GM12865 (cell line): ENCODE measurements at regions not wholly inside any gene's neighbourhood (a gene's known extent, or its start where the extent isn't known, plus 50 kb on each side); places are given as distances from the start of the nearest gene placed in this dataset.

Experiments
- DNase-seq: peaks from one replicate; pipeline ENCODE4 v3.0.0; 2010; ENCODE audit warnings: low read depth
- H3K4me3 ChIP-seq: 2 replicates; pipeline ENCODE4 v1.5.1; 2011; ENCODE audit warnings: mild to moderate bottlenecking, low read depth, low read length, control low read depth
- CTCF ChIP-seq: IDR thresholded peaks from 2 replicates; pipeline ENCODE4 v1.5.1; 2011; ENCODE audit warnings: low read length, control low read depth, low read depth, inconsistent platforms; ENCODE audit not compliant: insufficient read depth; ENCODE audit errors: missing control alignments

DNA sequence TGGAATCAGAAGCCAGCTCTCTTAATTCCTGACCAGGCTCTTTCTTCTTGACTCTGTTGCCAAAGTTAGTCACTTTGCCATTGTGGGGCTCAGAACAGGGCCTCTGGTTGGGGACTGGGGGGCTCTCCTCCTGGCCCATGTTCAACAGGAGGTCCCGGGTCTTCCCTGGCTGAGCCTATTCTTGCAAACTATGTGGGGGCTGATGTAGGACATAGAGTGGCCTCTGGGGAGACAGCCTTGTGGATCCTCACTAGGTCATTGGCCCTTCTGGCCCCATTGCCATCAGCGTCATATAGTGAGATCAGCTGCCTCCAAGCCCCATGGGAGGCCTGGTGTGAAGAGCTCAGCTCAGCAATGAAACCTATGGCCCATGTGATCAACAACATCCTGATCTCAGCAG is 77.6 kb upstream of the LEP start:
- no peak for TF ChIP-seq CTCF
- DNase-seq = no peak
- no peak overlapping the region for H3K4me3 ChIP-seq

DNA sequence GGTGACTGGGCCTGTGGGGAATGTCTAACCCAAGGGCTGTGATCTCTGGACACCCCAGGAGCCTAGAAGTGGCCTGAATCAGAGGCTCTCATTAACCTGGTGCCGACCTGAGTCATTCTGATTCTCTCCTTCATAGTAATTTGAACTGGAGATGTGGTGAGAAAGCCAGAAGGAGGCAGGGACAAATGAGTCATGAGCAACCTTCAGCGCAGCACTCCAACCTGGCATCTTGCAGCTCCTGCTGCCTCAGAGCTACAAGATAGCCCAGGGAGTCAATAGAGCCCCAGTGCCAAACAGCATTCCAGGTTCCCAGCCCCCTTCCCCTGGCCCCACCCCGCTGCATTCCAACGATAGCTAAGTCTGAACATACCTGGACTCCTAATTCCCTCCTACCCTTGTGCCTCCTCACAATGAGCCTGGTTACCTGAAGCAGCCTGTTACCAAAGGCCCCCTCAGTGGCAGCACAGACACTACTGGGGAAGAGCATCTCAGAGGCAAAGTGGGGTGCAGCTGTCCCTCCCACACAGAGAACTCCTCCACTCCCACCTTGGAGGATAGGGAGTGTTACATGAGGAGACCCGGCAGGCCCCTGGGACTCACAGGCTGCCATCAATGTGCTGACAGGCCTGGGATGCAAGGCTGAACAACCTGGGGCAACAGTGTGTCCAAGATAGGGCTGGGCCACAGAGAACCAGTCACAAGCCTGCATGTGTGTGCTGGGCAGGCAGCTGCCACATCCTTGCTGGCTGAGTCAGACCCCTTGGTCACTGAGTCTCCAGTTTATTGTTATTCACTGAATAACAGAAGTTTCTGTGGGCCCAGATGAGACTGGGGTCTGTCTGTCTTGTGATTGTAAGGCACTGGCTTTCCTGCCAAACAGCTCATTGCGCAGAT is 76.8 kb upstream of the LEP start:
- TF ChIP-seq CTCF = no peak
- no peak overlapping the region for H3K4me3 ChIP-seq
- DNase-seq = no peak

- no peak overlapping the region for H3K4me3 ChIP-seq
- TF ChIP-seq CTCF = no peak
- DNase-seq = no peak
Measured at GRCh38 chr7:128164955-128165670, 76.0 kb upstream of the LEP start.

GRCh38 chr7:128165927-128166420 is 75.1 kb upstream of the LEP start:
- no peak for DNase-seq
- TF ChIP-seq CTCF = no peak
- H3K4me3 ChIP-seq = no peak overlapping the region

DNA sequence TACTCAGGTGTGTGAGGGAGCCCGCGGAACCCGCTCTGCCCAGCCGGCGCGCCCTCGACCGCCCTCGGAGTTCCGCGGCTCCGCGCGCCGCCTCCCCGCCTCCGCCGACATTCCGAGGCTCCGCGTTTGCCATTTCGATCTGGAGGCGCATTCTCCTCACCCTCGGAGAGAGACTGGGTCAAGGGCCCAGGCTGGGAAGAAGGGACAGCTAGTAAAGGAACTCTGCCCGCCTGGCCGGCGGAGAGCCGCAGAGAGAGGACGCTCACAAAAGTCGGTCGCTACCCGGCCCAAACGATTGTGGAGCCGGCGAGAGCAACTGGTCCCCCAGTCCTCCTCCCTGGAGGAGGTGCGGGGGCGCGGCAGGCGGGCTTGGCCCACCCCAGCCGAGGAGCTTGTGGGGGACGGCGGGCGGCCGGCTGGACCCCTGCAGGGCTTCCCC is 74.5 kb upstream of the LEP start:
- no peak for DNase-seq
- H3K4me3 ChIP-seq = no peak overlapping the region
- TF ChIP-seq CTCF = no peak

DNA sequence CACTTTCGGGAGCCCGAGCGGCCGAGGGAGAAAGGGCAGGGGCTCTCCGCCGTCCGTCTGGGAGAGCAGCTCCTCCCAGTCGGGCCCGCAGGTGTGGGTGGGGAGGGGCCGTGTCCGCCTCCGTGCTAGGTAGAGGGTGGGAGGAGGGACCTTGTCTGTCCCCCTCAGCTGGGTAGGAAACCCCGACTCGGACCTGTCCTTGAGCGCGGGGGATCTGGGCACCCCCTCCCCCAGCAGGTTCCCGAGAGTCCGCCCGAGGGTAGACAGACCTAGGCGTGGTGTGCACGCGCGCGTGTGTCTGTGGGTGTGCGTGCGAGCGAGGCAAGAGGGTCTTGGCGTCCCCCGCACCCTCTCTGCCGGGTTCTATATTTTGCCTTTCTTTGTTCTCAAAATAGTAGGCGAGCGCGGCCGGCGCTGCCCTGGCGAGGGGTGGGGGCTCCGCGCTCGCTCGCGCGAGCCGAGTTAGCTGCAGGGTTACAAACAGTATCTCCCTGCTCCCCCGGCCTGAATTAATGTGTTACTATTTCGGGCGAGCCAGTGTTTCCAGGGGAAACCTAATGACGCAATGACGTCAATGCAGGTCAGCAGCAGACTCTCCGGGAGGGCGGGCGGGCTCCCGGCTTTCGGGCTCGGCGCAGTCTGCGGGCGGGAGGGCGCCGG is 73.9 kb upstream of the LEP start:
- DNase-seq = no peak
- TF ChIP-seq CTCF = no peak
- H3K4me3 ChIP-seq = no peak overlapping the region
